NCI-H2029 (cell line): ENCODE measurements at regions not wholly inside any gene's neighbourhood (a gene's known extent, or its start where the extent isn't known, plus 50 kb on each side); places are given as distances from the start of the nearest gene placed in this dataset.
"Not testable (repeated sequence)": the region's sequence is repeated elsewhere in the genome, so short reads cannot be mapped to it uniquely, and the experiment has no call there.

Experiments
- DNase-seq: peaks from one replicate; lab custom pipeline; 2025; lab: John Stamatoyannopoulos, UW

GRCh38 chr3:168976969-168977368 is 686.5 kb downstream of the MECOM start:
- no peak for DNase-seq

GRCh38 chr3:168975576-168975975 is 687.9 kb downstream of the MECOM start:
- DNase-seq = no peak

- DNase-seq = no peak
These were observed 688.7 kb downstream of the MECOM start for GRCh38 chr3:168974617-168975403.

- DNase-seq = no peak
These were observed 689.6 kb downstream of the MECOM start for GRCh38 chr3:168973897-168974296.

GRCh38 chr3:168973206-168973605 is 690.3 kb downstream of the MECOM start:
- DNase-seq = no peak

- DNase-seq = no peak
These were observed 694.9 kb downstream of the MECOM start for GRCh38 chr3:168968609-168969008.

- DNase-seq = no peak
These were observed 698.8 kb downstream of the MECOM start for GRCh38 chr3:168964736-168965135.

- DNase-seq = no peak
These were observed 702.2 kb downstream of the MECOM start for GRCh38 chr3:168961271-168961670.

GRCh38 chr3:168959731-168960130 is 703.8 kb downstream of the MECOM start:
- no peak for DNase-seq

GRCh38 chr3:168958466-168958865 is 705.0 kb downstream of the MECOM start:
- DNase-seq = no peak

- DNase-seq = no peak
These were observed 707.4 kb downstream of the MECOM start for GRCh38 chr3:168956076-168956475.

GRCh38 chr3:168952551-168952950 is 711.0 kb downstream of the MECOM start:
- no peak for DNase-seq

GRCh38 chr3:168951884-168952283 is 711.6 kb downstream of the MECOM start:
- no peak for DNase-seq

GRCh38 chr3:168951368-168951767 is 712.1 kb downstream of the MECOM start:
- no peak for DNase-seq

GRCh38 chr3:168950622-168951021 is 712.9 kb downstream of the MECOM start:
- DNase-seq = no peak

GRCh38 chr3:168939651-168940238 is 723.8 kb downstream of the MECOM start:
- DNase-seq = no peak

GRCh38 chr3:168933614-168934013 is 729.9 kb downstream of the MECOM start:
- DNase-seq = no peak

- not testable (repeated sequence) for DNase-seq
These were observed 733.5 kb downstream of the MECOM start for GRCh38 chr3:168929997-168930396.

GRCh38 chr3:168926426-168926825 is 737.1 kb downstream of the MECOM start:
- DNase-seq = no peak

- no peak for DNase-seq
These were observed 737.9 kb downstream of the MECOM start for GRCh38 chr3:168925568-168925967.

- DNase-seq = no peak
These were observed 748.9 kb downstream of the MECOM start for GRCh38 chr3:168914662-168915061.

- DNase-seq = no peak
These were observed 754.3 kb downstream of the MECOM start for GRCh38 chr3:168909260-168909659.

- no peak for DNase-seq
These were observed 768.1 kb downstream of the MECOM start for GRCh38 chr3:168895419-168895818.

- no peak for DNase-seq
These were observed 769.3 kb downstream of the MECOM start for GRCh38 chr3:168894214-168894613.
